HCT116 (cell line): ENCODE measurements at regions not wholly inside any gene's neighbourhood (a gene's known extent, or its start where the extent isn't known, plus 50 kb on each side); places are given as distances from the start of the nearest gene placed in this dataset.

Experiments used
- ATAC-seq: fragments of 200-7000 bp; cut with Tn5 transposase; 2 replicates; pipeline ENCODE4 v1.9.1; 2020; ENCODE audit warnings: mild to moderate bottlenecking, moderate library complexity
- BruUV-seq: library from RNA; stranded (reverse); fragments of 400-500 nt; replicated peaks from 2 replicates; lab custom pipeline; 2021; lab: Mats Ljungman, UMichigan
- CTCF ChIA-PET: fragments of 300-600 bp; sonication (Branson Sonifier 250); formaldehyde crosslinking; loops from one replicate; lab custom pipeline; 2021; ENCODE audit warnings: antibody characterized with exemption; lab: Charles Lee
- POLR2A ChIA-PET: fragments of 300-600, 350-600 bp; sonication (Branson Sonifier 250); formaldehyde crosslinking; loops from one replicate; lab custom pipeline; 2021; ENCODE audit warnings: antibody characterized with exemption; lab: Charles Lee
- RAD21 ChIA-PET, 2 experiments: fragments of 300-600 bp; sonication (Branson Sonifier 250); formaldehyde crosslinking; loops; one replicate each; lab custom pipeline; 2023; ENCODE audit warnings: low total read pairs in 2 of 2; ENCODE audit not compliant: uncharacterized antibody in 2 of 2, unreplicated experiment in 2 of 2, low non-redundant PET in 1 of 2; lab: Charles Lee
- DNase-seq: peaks from one replicate; pipeline ENCODE4 v3.0.0-alpha.2; 2010; ENCODE audit warnings: low read depth, low spot score
- H2AFZ ChIP-seq: fragments of 200-600 bp; shearing (Covaris generic), sonication (generic); 2 replicates; pipeline ENCODE4 v1.6.1; 2017; ENCODE audit warnings: low read depth, mixed run types, mixed read lengths, antibody characterized with exemption, low read length; ENCODE audit not compliant: poor library complexity, severe bottlenecking
- H3K27ac ChIP-seq: 2 replicates; pipeline ENCODE4 v1.5.1; 2012; ENCODE audit warnings: low read depth, low read length
- H3K27me3 ChIP-seq: fragments of 200-600 bp; sonication (generic); 2 replicates; pipeline ENCODE4 v1.6.1; 2016; ENCODE audit warnings: mixed run types, low read length, mixed read lengths; ENCODE audit not compliant: insufficient read depth
- H3K36me3 ChIP-seq, 2 experiments: fragments of 200-500 bp in 1 of 2; fragments of 200-600 bp in 1 of 2; sonication (Bioruptor generic) in 1 of 2; sonication (generic) in 1 of 2; 2 replicates each; pipeline versions ENCODE4 v1.5.1 to v1.6.1; 2014 to 2016; ENCODE audit warnings: low read length in 2 of 2, inconsistent platforms in 1 of 2, mixed read lengths in 1 of 2, mixed run types in 1 of 2; ENCODE audit not compliant: insufficient read depth in 2 of 2, control insufficient read depth in 1 of 2
- H3K4me1 ChIP-seq, 2 experiments: fragments of 200-600 bp in 1 of 2; sonication (generic) in 1 of 2; 2 replicates each; pipeline versions ENCODE4 v1.5.1 to v1.6.1; 2012 to 2017; ENCODE audit warnings: low read length in 2 of 2, inconsistent platforms in 1 of 2, mild to moderate bottlenecking in 1 of 2, mixed read lengths in 1 of 2, mixed run types in 1 of 2, moderate library complexity in 1 of 2; ENCODE audit not compliant: insufficient read depth in 2 of 2, control insufficient read depth in 1 of 2
- H3K4me2 ChIP-seq: fragments of 200-600 bp; sonication (generic); 2 replicates; pipeline ENCODE4 v1.6.1; 2017; ENCODE audit warnings: mixed run types, low read length, mixed read lengths
- H3K4me3 ChIP-seq, 2 experiments: fragments of 200-600 bp in 1 of 2; sonication (generic) in 1 of 2; replicated peaks in 1 of 2; 2 replicates each; pipeline ENCODE4 v1.5.1; 2011 to 2016; ENCODE audit warnings: low read length in 2 of 2, control low read depth in 1 of 2, low read depth in 1 of 2, mild to moderate bottlenecking in 1 of 2, mixed read lengths in 1 of 2, mixed run types in 1 of 2
- H3K79me2 ChIP-seq: fragments of 200-600 bp; sonication (generic); 2 replicates; pipeline ENCODE4 v1.6.1; 2017; ENCODE audit warnings: mild to moderate bottlenecking, mixed run types, low read length, moderate library complexity, mixed read lengths; ENCODE audit not compliant: insufficient read depth
- H3K9ac ChIP-seq: fragments of 200-600 bp; sonication (generic); 2 replicates; pipeline ENCODE4 v1.6.1; 2016; ENCODE audit warnings: low read length, mixed read lengths
- H3K9me2 ChIP-seq: fragments of 200-600 bp; sonication (generic), shearing (Covaris generic); 2 replicates; pipeline ENCODE4 v1.6.1; 2017; ENCODE audit warnings: mixed run types, mild to moderate bottlenecking, moderate library complexity; ENCODE audit not compliant: insufficient read depth
- H3K9me3 ChIP-seq, 2 experiments: fragments of 200-500 bp in 1 of 2; fragments of 200-600 bp in 1 of 2; sonication (Bioruptor generic) in 1 of 2; sonication (generic) in 1 of 2; 2 replicates each; pipeline ENCODE4 v1.6.1; 2014 to 2017; ENCODE audit warnings: low read length in 2 of 2, mixed read lengths in 2 of 2, inconsistent platforms in 1 of 2, low read depth in 1 of 2, mild to moderate bottlenecking in 1 of 2, mixed run types in 1 of 2, moderate library complexity in 1 of 2; ENCODE audit not compliant: control insufficient read depth in 1 of 2, insufficient read depth in 1 of 2
- H4K20me1 ChIP-seq: fragments of 200-600 bp; sonication (generic), shearing (Covaris generic); 2 replicates; pipeline ENCODE4 v1.6.1; 2017; ENCODE audit warnings: mixed run types, mild to moderate bottlenecking, moderate library complexity; ENCODE audit not compliant: insufficient read depth
- ATF3 ChIP-seq: IDR thresholded peaks from 2 replicates; pipeline ENCODE4 v1.6.1; 2012
- CBX3 ChIP-seq: IDR thresholded peaks from 2 replicates; pipeline ENCODE4 v1.6.1; 2012; ENCODE audit warnings: low read depth
- CEBPB ChIP-seq: IDR thresholded peaks from 2 replicates; pipeline ENCODE4 v1.6.1; 2012; ENCODE audit warnings: low read depth
- ELF1 ChIP-seq: IDR thresholded peaks from 2 replicates; pipeline ENCODE4 v1.6.1; 2012; ENCODE audit warnings: low read depth, borderline replicate concordance
- EZH2 ChIP-seq: fragments of 200-600 bp; sonication (generic); IDR thresholded peaks from 2 replicates; pipeline ENCODE4 v1.6.1; 2017; ENCODE audit warnings: antibody characterized with exemption, mixed run types
- EZH2phosphoT487 ChIP-seq: fragments of 200-600 bp; IDR thresholded peaks from 2 replicates; pipeline ENCODE4 v1.6.1; 2018; ENCODE audit warnings: antibody characterized with exemption, borderline replicate concordance
- MAX ChIP-seq: IDR thresholded peaks from 2 replicates; pipeline ENCODE4 v1.6.1; 2012
- POLR2AphosphoS5 ChIP-seq: IDR thresholded peaks from 2 replicates; pipeline ENCODE4 v1.6.1; 2011; ENCODE audit warnings: mild to moderate bottlenecking, low read depth, low read length, moderate library complexity
- RAD21 ChIP-seq: IDR thresholded peaks from 2 replicates; pipeline ENCODE4 v1.6.1; 2012; ENCODE audit warnings: low read depth, mild to moderate bottlenecking
- REST ChIP-seq: IDR thresholded peaks from 2 replicates; pipeline ENCODE4 v1.6.1; 2012; ENCODE audit warnings: low read depth
- TCF7L2 ChIP-seq: IDR thresholded peaks from 2 replicates; pipeline ENCODE4 v1.7.0; 2011; ENCODE audit warnings: borderline replicate concordance, inconsistent platforms; ENCODE audit not compliant: insufficient read depth, insufficient read length; ENCODE audit errors: extremely low read depth
- YY1 ChIP-seq: IDR thresholded peaks from 2 replicates; pipeline ENCODE4 v1.6.1; 2011; ENCODE audit warnings: low read length, low read depth, moderate library complexity, mild to moderate bottlenecking; ENCODE audit not compliant: insufficient replicate concordance; ENCODE audit errors: extremely low read depth
- intact Hi-C: fragments of 100-400 bp; cut with micrococcal nuclease; formaldehyde crosslinking; loops from 2 replicates; pipeline ENCODE4 v1.10.0; 2022

GRCh38 chr14:65256714-65257113 is 154.4 kb upstream of the MAX start:
- POLR2A ChIA-PET = no interaction called here

More at GRCh38 chr14:65256714-65257113, 154.4 kb upstream of the MAX start:
- Histone ChIP-seq H3K9me3 (0 out of 4 replicates have a peak, but pooled peaks cover 0 to 3% of the 10 kb centered on the region in 2 experiments), H3K4me1 (peaks cover 46 to 68% of the 10 kb centered on the region in 2 experiments), H3K9me2 (no peaks in the 10 kb centered on the region), H3K4me3 (no peak overlapping the region), H3K27ac (peak overlapping the region; percentile 96; the same call in 1 of the 2 replicates), H3K4me2 (peak overlapping the region; percentile 79), H3K36me3 (no peaks in the 10 kb centered on the region), H3K27me3 (no peaks in the 10 kb centered on the region), H2AFZ (peak overlapping the region; percentile 56), H3K9ac (peak overlapping the region; percentile 43; the same call in 1 of the 2 replicates), H3K79me2 (no peaks in the 10 kb centered on the region), H4K20me1 (no peaks in the 10 kb centered on the region)
- no peak for TF ChIP-seq MAX
- TF ChIP-seq ATF3 = no peak
- no peak for TF ChIP-seq REST
- TF ChIP-seq POLR2AphosphoS5 = no peak
- TF ChIP-seq YY1 = no peak
- no peak for TF ChIP-seq TCF7L2
- no peak for TF ChIP-seq EZH2phosphoT487
- TF ChIP-seq RAD21 = no peak
- TF ChIP-seq CBX3 = no peak
- TF ChIP-seq EZH2 = no peak
- no peak for TF ChIP-seq CEBPB
- TF ChIP-seq ELF1 = no peak
- ChIA-PET CTCF (no interaction called here), RAD21 (no interaction called here)
- intact Hi-C loops = loop anchor here (5.0 kb wide), 1 partner anchor 101 kb away; no protein-coding TSS in a partner anchor
- BruUV-seq = no TSS peak
- ATAC-seq (no peak), DNase-seq (no peak)
